HUDEP-2 (cell line): ENCODE measurements at regions not wholly inside any gene's neighbourhood (a gene's known extent, or its start where the extent isn't known, plus 50 kb on each side); places are given as distances from the start of the nearest gene placed in this dataset.
"Not testable (repeated sequence)": the region's sequence is repeated elsewhere in the genome, so short reads cannot be mapped to it uniquely, and the experiment has no call there.

Experiments
- DNase-seq, 76 experiments: peaks; one replicate each; lab custom pipeline; 2025; ENCODE audit not compliant: unreplicated experiment in 76 of 76; lab: John Stamatoyannopoulos, UW

DNA sequence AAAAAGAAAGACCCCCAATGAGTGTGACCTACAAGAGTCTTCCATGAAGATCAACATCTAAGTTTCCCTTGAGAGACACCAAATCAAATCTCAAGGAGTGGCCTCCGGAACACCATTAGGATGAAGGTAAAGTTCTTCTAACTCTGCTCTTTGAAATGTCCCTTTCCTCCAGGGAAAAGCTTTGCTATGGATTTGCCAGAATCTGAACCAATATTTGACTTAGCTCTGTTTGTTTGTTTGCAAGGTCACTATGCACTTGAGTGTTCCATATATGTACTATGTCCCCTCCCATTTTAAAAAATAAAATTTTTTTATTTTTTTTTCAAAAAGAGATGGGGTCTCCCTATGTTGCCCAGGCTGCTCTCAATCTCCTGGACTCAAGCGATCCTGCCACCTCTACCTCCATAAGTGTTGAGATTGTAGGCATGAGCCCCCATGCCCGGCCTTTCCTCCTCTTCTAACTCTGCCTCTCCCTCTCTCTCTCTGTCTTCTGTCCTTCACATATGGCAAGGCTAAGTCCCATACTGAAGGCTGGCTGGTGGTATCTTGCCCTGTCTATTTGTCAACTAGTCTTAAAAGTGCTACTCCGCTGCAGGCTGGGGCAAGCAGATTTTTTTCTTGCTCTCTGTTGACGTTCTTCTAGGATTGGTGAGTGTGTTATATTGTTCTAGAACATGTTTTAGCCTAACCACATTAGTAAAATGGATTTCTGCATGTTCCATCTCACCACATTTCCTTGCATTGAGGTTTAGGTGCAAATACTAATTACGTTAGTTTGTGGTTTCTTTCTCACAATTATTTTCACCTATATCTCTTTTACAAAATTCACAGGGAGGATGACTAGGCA lies 276.7 kb upstream of the DYNLRB2 start:
- DNase-seq = no peak

DNA sequence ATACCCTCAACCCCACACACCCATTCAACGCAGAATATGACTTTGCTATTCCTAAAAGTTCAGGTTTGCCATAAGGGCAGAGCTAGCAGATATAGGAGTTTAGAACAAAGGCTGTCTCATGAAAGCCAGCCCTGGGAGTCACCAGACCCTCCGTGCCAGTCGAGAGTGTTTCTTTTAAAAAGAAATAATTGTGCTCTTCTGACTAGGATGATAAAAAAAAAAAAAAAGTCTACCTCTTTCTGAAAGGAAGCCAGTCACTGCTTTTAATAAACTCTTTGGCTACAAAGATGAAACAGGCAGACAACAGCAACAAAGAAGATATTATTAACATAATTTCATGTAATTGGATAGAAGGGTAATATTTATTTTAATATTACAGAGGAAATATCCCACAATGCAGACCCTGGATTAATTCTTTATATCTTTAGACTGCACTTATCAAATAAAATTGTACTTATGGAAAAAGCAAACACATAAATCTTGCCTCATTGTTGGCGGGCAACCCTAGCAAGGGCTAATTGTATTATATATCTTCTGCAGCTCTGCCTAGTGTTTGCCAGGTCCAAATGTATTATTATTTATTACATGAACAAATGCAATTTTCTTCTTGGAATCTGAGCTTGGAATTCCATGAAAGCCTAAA lies 277.5 kb upstream of the DYNLRB2 start:
- no peak for DNase-seq

DNA sequence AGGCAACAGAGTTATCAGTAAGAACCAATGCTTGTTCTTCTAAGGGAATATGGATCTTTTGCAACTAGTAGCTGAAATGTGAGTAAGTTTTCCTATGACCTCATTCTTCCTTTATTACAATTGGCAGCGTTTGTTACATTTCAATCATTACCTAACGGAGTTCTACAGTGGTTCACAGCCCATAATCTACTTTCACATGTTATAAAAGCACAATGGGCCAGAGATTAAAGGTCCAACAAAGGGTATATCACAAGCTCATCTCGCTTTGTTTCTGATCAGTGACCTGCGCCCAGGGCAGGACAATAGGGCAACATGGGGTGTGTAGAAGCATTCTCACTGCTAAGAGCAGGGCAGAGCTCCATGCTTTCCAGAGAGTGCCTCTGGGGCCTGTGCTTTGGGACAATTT lies 279.9 kb upstream of the DYNLRB2 start:
- DNase-seq = no peak

DNA sequence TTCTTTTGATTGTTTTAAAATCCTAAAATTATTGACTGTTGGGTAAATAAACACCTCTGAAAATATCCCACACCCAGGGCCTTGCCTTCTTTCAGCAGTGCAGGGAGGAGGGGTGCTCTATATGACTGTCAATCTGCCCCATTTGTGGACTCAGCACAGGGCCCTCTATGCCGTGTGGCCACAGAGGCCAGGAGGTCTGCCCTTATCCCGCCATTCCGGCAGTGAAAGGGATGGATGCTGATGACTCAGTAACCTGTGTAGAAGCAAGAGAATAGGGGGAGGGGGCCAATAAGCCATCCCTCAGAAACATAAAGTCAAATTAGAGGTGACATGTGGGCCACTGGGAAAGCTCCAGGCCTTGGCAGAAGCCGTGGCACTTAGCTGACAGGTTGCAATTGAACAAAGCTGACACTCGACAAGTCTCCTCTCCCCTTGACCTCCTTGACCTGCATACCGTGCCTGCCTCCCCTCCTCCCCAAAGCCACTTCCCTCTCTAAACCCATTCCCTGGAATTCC lies 281.4 kb upstream of the DYNLRB2 start:
- DNase-seq = no peak

DNA sequence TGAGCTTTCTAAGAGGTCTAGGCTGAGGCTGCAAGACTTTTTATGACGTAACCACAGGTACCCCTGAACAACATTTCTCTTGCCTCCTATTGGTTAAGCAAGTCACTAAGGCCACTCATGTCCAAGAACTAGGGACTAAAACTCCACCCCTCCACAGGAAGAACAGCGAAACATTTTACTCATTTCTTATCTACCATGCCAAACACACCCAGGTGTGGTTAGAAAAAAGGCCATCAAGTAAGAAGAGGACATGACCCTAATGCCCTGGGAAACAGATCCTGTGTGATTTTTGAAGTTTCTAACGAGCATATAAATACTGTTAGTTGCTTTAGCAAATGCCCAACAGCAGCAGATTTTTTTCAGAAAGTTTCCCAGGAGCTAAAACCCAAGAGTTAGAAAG lies 282.4 kb upstream of the DYNLRB2 start:
- DNase-seq = no peak

DNA sequence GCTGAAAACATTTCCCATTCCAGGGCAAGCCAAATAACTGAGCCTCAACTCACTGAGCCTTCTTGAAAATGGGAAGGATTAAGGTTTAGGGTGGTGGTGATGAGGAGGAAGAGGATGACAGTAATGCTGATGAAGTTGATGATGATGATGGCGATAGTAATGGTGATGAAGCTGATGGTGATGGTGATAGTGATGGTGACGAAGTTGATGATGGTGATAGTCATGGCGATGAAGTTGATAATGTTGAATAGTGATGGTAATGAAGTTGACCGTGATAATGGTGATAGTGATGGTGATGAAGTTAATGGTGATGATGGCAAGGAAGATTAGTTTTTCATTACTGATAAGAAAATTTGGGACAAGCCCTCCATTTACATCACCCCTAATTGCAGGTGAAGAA lies 285.8 kb upstream of the DYNLRB2 start:
- DNase-seq = no peak

DNA sequence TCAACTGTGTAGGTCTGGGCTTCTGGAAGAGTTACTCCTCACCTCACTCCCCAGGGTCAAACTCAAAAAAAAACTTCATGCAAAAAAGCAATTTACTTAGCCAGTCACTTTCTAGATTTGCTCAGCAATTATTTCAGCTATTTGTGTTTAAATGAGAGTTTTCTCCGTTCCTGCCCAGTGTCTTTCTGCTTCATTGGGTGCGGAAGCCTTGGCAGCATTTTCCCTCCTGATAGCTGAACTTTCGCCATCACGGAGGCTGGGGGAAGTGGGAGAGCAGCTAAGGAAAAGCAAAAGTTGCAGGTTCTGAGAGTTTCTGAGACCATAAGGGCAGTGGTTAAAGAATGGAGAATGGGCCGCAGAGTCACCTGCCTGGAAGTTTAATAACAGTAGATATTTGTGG lies 287.1 kb upstream of the DYNLRB2 start:
- DNase-seq = no peak

DNA sequence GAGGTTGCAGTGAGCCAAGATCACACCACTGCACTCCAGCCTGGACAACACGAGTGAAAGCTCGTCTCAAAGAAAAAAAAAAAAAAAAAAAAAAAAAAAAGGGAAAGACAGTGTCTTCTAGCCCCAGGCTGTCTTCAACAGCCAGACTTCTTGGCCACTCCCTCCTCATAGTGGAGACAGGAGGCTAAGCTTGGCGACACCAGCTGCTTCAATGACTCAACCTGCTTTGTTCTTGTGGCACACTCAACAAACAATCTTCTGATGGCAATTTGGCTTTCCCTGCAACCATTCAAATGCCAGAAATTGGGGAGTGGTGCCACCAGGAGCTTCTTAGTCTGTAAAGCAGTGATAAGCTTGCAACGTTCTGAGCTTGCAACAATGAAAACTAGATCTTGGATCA lies 290.4 kb upstream of the DYNLRB2 start:
- no peak for DNase-seq

DNA sequence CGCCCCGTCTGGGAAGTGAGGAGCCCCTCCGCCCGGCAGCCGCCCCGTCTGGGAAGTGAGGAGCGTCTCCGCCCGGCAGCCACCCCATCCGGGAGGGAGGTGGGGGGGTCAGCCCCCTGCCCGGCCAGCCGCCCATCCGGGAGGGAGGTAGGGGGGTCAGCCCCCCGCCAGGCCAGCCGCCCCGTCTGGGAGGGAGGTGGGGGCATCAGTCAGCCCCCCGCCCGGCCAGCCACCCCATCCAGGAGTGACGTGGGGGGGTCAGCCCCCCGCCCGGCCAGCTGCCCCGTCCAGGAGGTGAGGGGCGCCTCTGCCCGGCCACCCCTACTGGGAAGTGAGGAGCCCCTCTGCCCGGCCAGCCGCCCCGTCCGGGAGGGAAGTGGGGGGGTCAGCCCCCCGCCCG lies 297.5 kb upstream of the DYNLRB2 start:
- not testable (repeated sequence) for DNase-seq

DNA sequence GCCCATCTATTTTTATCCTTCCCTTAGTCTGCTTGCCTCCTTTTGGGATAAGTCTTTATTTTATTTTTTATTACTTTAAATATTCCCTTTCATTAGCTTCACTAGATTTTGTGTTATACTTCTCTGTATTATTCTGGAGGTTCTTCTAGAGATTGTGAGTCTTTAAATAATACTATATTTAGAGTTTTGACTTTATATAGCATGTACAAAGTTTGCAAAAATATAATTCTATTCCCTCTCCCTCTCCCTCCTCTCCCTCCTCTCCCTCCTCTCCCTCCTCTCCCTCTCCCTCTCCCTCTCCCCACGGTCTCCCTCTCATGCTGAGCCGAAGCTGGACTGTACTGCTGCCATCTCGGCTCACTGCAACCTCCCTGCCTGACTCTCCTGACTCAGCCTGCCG lies 298.5 kb upstream of the DYNLRB2 start:
- DNase-seq = not testable (repeated sequence)

DNA sequence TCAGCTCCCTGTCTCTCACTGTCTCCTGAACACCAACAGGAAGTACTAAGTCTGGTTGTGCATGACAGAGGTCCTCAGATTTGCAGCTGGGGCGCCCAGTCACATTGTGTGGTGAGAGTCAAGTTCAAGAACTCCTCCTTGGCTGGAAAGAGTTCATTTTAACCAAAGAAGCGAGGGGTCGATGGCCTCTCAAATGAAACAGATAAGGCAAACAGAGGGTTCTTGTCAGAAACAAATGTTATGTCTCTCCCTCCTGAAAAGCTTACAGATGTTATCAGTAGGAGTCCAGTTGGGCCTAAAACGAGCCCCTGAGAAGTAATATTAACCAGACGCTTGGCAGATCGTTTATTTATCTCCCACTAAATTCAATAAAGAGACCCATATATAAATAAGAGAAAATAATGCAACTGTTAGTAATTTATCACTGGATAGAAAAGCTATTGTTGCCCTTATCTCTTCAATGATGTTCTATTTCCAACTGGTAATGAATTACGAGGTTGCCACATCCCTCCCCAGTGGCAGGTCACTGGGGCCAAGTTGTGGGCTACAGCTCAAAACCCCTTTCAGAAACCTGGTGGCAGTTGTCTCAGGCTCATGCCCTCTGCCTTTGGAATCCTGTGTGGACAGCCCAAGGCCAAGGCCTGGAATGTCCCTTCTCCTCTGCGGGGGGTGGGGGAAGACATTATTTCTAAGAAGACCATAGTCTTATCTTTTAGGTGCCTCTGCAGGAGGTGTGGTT lies 307.5 kb upstream of the DYNLRB2 start:
- no peak for DNase-seq

DNA sequence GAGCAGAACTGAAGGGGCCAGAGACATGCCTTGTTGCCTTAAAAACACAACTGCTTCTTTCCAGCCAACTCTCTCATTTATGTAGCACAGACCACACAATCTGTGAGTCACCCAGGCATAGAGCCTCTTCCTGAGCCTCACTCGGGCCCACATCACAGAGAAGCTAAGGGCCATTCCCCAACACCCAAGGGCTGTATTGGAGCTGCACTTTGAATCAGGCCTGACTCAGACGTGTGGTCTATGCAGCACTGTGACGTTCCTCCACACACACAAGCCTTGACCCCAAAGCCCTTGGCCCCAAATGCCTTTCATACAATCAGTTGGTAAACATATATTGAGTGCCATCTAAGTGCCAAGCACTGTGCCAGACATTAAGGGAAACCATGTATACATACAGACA lies 308.9 kb upstream of the DYNLRB2 start:
- no peak for DNase-seq

DNA sequence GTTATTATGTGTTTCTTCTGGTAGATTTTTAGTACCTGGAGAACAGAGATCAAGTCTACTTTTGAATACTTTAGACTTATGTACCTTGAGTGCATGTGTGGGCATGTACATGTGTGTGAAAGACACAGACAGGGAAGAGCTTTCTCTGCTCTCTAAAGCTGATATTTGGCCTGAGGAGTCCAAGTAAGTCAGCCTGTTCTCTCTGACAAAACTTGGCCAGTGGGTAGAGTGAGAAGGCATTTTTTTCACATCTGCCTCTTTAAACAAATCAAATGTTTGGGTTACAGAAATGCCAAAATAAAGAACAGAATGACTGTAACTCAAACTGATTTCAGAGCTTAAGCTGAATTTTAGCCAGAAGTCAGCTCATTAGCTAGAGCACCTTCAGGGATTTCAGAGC lies 309.7 kb upstream of the DYNLRB2 start:
- no peak for DNase-seq

DNA sequence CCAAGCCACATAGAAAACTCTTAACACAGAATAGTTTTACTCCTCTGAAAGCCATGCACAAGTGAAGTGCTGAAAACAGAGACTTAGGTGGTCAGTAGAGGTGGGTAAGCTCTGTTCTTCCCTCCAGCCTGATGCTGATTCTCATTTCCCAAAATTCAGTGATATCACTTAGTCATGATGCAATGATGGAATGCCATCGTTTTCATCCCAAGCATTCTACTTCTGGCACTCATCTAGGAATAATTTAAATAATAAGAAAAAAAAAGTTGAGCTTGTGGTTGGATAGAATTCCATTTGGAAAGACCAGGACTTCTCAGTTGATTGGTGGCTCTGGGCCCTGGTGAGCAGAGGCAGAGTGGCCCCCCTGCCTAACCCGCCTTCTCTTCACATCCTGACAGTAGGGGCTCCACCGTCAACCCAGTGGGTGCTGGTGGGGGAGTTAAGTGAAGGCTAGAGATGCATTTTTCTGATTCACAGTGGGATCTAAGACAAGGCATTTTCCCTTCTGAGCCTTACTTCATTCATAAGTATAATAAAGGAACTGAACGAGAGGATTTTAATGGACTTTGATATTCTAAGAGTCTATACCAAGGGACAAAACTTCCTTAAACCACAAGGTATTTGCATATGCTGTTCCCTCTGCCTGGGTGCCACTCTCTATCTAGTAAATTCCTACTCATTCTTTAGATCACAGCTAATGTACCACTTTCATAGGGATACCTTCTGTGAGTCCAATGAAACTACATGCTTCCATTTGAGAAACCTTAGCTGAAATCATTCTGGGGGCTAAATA lies 310.3 kb upstream of the DYNLRB2 start:
- no peak for DNase-seq

DNA sequence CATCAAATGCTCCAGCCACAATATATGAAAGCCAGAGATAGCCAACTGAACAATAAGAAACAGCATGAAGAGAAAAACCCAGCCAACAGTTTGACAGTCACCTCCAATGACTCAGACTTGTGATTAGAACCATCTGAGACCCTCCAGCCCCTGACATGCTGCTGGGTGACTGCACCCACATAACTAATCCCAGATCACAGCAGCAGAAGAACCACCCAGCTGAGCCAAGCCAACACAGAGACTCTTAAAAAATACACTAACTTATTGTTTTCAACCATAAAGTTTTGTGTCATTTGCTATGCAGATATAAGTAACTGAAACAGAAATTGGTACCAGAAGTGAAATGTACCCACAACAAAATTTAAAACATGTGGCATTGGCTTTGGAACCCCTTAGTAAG lies 314.3 kb upstream of the DYNLRB2 start:
- DNase-seq = no peak

DNA sequence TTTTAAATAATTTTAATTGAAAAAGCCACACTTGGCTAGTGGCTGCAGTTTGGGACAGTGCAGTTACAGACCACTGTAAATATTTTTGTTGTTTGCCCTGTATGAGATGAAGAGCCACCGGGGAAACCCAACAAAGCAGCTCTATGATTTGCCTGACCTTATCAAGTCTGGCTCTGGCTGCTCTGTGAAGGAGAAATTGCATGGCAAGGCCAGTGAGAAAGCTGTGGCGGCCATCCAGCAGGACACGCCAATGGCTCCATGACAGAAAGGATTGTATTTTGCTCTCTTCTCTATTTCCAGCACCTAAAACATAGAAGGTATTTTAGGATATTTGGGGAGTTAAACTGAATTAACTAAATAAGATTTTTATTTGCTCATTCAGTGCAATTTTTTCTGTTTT lies 330.0 kb upstream of the DYNLRB2 start:
- no peak for DNase-seq

DNA sequence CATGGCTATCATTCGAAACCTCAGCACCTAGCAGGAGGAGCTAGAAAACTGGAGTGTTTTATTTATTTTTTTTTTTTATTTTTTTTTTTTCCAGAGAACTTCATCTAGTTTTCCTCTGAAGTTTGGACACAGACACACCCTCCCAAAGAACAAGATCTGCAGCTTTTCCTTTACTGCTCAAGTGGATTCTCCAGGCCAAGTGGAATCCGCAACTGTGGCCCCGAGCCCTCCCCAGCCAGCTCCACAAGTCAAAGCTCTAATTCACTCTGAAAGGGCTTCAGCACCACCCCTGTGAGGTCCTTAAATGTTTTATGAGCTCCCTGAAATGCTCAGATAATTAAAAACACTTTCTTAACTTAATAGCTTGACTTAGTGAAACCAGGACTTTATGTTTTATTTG lies 332.1 kb upstream of the DYNLRB2 start:
- DNase-seq = no peak

DNA sequence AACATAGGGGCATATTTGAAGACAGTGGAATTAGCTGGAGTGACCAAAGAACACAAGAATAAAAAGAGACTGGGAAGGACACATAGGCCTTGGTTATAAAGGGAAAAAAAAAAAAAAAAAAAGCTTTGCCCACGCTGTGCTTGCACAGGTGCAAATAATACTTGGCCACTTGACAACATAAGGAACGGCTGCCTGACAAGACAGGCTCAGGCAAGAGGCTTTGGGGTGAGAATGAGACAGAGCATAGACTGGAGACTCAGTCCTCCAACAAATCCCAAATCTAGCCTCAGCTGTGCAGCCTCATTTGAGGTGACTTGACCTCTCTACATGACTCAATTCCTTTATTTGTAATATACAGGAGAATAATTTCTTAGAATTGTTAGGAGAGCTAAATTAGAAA lies 332.8 kb upstream of the DYNLRB2 start:
- no peak for DNase-seq

DNA sequence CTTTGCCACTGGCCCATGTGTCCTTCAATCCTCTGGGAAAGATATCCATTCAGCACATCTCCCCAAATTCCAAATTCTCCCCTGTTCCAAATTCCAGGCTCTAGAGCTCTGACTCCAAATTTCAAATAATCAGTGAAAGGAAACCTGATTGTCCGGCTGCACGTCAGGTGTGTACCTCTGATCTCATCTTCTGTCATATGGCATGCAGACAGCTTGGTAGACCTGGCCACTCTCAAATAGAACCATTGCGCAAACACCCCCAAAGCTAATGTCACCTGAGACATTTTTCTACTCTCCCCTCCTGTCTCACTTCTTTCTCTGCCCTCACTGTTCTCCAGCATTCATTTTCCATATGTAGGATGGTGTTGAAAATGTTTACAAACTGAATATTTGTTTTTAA lies 337.0 kb upstream of the DYNLRB2 start:
- DNase-seq = no peak

DNA sequence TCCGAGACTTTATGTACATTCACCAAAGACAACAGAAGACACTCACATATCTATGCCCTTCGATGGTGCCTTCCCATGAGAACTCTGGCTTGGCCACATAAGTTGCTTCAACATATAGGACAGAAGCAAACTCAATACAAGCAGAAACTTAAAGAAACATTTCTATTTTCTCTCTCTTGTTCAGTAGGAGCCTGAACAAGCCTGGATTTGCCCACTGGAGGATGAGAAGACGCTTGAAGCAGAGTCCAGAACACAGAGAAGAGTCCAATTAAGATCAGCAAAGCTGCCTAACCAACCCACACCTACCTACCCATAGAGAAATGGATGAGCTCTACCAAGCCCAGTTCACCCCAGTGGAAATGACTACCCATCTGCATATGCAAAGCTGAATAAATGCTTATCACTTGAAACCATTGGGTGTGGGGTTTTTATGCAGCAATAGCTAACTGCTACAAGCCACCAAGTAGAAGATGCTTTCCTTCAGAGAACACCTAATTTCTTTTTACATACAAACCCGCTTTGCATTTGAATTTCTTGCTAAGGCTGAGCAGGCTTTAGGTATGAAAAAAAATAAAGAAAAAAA lies 337.9 kb upstream of the DYNLRB2 start:
- DNase-seq = no peak
